Retinal pigment epithelial cell (primary cell): ENCODE measurements at regions not wholly inside any gene's neighbourhood (a gene's known extent, or its start where the extent isn't known, plus 50 kb on each side); places are given as distances from the start of the nearest gene placed in this dataset.
"Not testable (repeated sequence)": the region's sequence is repeated elsewhere in the genome, so short reads cannot be mapped to it uniquely, and the experiment has no call there.

ENCODE experiments used
- DNase-seq: peaks from one replicate; pipeline ENCODE4 v3.0.0-alpha.2; 2010; ENCODE audit warnings: low read depth
- H3K4me3 ChIP-seq: 2 replicates; pipeline ENCODE4 v1.5.1; 2011; ENCODE audit warnings: mild to moderate bottlenecking, low read length, control low read depth, moderate library complexity
- CTCF ChIP-seq: conservative IDR thresholded peaks from 2 replicates; pipeline ENCODE4 v1.5.1; 2011; ENCODE audit warnings: low read depth, low read length, control low read depth, inconsistent platforms

- no peak for DNase-seq
- H3K4me3 ChIP-seq: no peak overlapping the region
- TF ChIP-seq CTCF: no peak
These were observed 124.2 kb downstream of the COPS8 start for GRCh38 chr2:237209885-237210284.

DNA sequence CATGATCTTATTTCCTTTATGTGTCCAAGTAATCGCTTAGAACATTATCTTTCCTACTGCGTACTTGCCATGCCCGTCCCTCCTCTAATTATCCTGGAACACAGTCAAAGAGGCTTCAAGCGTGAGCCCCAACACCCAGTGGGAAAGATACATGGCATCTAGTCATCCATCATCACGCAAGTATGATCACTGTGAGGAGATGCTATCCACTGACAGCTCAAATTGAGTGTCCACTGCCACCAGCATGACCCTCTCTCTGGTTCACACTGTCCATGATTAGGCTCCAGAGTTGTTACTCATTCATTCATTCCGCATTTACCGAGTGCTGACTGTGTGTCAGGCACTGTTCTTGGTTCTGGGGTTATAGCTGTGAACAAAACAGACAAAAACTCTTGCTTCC, 124.6 kb downstream of the COPS8 start:
- TF ChIP-seq CTCF: no peak
- H3K4me3 ChIP-seq: no peak overlapping the region
- no peak for DNase-seq

DNA sequence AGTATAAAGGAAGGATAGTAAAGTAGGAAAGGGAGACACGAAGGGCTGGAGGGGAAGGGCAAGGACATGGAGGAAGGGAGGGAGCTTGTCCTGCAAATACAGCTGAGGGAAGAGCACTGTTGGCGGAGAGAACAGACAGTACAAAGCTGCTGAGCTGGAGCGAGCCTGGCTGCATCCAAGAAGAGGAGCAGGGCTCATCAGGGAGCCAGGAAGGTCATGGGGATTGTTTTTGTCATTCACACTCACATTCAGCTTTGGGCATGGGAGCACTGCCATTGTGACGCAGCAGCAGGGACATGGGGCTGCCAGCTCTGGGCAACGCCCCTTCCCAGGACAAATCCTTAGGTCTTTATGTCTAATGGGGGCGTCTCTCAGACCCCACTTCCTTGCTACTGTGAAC, 125.1 kb downstream of the COPS8 start:
- no peak for TF ChIP-seq CTCF
- no peak overlapping the region for H3K4me3 ChIP-seq
- DNase-seq: no peak

DNA sequence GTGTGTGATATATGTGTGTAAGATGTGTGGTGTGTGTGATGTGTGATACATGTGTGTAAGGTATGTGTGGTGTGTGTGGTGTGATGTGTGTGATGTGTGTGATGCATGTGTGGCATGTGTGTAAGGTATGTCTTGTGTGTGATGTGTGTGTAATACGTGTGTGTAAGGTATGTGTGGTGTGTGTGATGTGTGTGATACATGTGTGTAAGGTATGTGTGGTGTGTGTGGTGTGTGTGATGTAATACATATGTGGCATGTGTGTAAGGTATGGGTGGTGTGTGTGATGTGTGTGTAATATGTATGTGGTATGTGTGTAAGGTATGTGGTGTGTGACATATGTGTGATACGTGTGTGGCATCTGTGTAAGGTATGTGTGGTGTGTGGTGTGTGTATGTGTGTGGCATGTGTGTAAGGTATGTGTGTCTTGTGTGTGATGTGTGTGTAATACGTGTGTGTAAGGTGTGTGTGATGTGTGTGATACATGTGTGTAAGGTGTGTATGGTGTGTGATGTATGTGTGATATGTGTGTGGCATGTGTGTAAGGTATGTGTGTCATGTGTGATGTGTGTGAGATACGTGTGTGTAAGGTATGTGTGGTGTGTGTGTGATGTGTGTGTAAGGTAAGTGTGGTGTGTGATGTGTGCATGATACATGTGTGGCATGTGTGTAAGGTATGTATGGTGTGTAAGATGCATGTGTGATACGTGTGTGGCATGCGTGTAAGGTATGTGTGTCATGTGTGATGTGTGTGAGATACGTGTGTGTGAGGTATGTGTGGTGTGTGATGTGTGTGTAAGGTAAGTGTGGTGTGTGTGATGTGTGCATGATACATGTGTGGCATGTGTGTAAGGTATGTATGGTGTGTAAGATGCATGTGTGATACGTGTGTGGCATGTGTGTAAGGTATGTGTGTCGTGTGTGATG, 126.9 kb downstream of the COPS8 start:
- H3K4me3 ChIP-seq, DNase-seq: not testable (repeated sequence)

GRCh38 chr2:237213315-237214022, 127.8 kb downstream of the COPS8 start:
- TF ChIP-seq CTCF: no peak
- no peak overlapping the region for H3K4me3 ChIP-seq
- peak; percentile 29 for DNase-seq

- no peak overlapping the region for H3K4me3 ChIP-seq
- TF ChIP-seq CTCF: no peak
- no peak for DNase-seq
These were observed 128.5 kb downstream of the COPS8 start for GRCh38 chr2:237214030-237214675.

- DNase-seq: no peak
- H3K4me3 ChIP-seq: no peak overlapping the region
- TF ChIP-seq CTCF: no peak
These were observed 129.3 kb downstream of the COPS8 start for GRCh38 chr2:237214963-237215362.
